ENCODE measurements at regions not wholly inside any gene's neighbourhood (a gene's known extent, or its start where the extent isn't known, plus 50 kb on each side); places are given as distances from the start of the nearest gene placed in this dataset.

GRCh38 chr3:69531576-69532546, 146.0 kb upstream of the FRMD4B start:
- Mint-ChIP-seq H3K4me1 (ENCODE audit: unreplicated experiment) (no peaks in the 10 kb centered on the region), H3K36me3 (ENCODE audit: unreplicated experiment) (no peaks in the 10 kb centered on the region), H3K9me3 (ENCODE audit: unreplicated experiment) (no peaks in the 10 kb centered on the region), H3K4me3 (ENCODE audit: unreplicated experiment) (no peak overlapping the region), H3K27ac (ENCODE audit: unreplicated experiment) (no peak overlapping the region), H3K27me3 (ENCODE audit: unreplicated experiment) (peaks cover 26% of the 10 kb centered on the region)
- no peak for DNase-seq (ENCODE audit: extremely low spot score, unreplicated experiment)
- TF ChIP-seq, protein P1, sequence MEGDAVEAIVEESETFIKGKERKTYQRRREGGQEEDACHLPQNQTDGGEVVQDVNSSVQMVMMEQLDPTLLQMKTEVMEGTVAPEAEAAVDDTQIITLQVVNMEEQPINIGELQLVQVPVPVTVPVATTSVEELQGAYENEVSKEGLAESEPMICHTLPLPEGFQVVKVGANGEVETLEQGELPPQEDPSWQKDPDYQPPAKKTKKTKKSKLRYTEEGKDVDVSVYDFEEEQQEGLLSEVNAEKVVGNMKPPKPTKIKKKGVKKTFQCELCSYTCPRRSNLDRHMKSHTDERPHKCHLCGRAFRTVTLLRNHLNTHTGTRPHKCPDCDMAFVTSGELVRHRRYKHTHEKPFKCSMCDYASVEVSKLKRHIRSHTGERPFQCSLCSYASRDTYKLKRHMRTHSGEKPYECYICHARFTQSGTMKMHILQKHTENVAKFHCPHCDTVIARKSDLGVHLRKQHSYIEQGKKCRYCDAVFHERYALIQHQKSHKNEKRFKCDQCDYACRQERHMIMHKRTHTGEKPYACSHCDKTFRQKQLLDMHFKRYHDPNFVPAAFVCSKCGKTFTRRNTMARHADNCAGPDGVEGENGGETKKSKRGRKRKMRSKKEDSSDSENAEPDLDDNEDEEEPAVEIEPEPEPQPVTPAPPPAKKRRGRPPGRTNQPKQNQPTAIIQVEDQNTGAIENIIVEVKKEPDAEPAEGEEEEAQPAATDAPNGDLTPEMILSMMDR (IDR thresholded peaks at IDR 0.05): no peak

DNA sequence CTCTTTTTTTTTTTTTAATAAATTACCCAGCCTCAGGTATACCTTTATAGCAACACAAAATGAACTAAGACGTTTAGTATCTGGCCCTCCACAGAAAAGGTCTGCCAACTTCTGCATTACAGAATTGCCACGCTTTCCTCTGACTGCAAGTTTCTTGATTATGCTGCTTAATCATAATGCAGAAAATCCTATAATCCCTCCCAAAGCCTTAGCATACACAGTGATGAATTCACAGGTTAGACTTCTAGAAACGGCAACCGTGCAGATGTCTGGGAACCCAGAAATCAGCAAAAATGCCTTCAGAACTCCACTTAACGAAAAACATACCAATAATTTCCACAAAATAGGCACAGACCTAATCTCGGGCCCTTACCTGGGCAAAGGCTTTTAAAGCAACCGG, 144.7 kb upstream of the FRMD4B start:
- H3K27me3 Mint-ChIP-seq (ENCODE audit: unreplicated experiment): peaks cover 26% of the 10 kb centered on the region
- no peak for DNase-seq (ENCODE audit: extremely low spot score, unreplicated experiment)

GRCh38 chr3:69527498-69527897, 141.6 kb upstream of the FRMD4B start:
- peaks cover 17% of the 10 kb centered on the region for H3K27me3 Mint-ChIP-seq (ENCODE audit: unreplicated experiment)
- TF ChIP-seq, protein P1 (IDR thresholded peaks at IDR 0.05): no peak
- no peak for DNase-seq (ENCODE audit: extremely low spot score, unreplicated experiment)
- H3K4me3 Mint-ChIP-seq (ENCODE audit: unreplicated experiment): no peak overlapping the region
- H3K9me3 Mint-ChIP-seq (ENCODE audit: unreplicated experiment): no peaks in the 10 kb centered on the region
- no peaks in the 10 kb centered on the region for H3K36me3 Mint-ChIP-seq (ENCODE audit: unreplicated experiment)
- H3K4me1 Mint-ChIP-seq (ENCODE audit: unreplicated experiment): no peaks in the 10 kb centered on the region
- no peak overlapping the region for H3K27ac Mint-ChIP-seq (ENCODE audit: unreplicated experiment)

More for the DNA sequence above, 144.7 kb upstream of the FRMD4B start:
- TF ChIP-seq, protein P1 (IDR thresholded peaks at IDR 0.05): no peak
- no peaks in the 10 kb centered on the region for H3K9me3 Mint-ChIP-seq (ENCODE audit: unreplicated experiment)
- no peak overlapping the region for H3K4me3 Mint-ChIP-seq (ENCODE audit: unreplicated experiment)
- H3K27ac Mint-ChIP-seq (ENCODE audit: unreplicated experiment): no peak overlapping the region
- no peaks in the 10 kb centered on the region for H3K4me1 Mint-ChIP-seq (ENCODE audit: unreplicated experiment)
- H3K36me3 Mint-ChIP-seq (ENCODE audit: unreplicated experiment): no peaks in the 10 kb centered on the region

DNA sequence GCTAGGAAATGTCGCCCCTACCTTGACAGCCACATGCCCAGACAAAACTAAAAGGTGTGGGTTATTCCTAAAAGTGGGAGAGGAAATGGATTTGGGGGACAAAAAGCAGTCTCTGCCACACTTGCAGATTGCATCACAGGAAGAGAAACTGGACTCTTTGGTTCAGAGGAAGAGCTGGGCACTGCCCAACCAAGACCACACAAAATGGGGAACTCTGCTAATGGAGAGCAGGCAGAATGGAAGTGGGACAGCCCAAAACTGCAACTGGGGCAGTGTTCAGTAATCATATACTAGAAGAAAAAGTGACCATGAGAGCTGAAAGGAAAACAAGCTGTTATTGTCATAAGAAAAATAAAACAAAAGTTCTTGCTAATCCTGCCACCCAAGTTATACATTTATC, 138.9 kb upstream of the FRMD4B start:
- H3K9me3 Mint-ChIP-seq (ENCODE audit: unreplicated experiment): no peaks in the 10 kb centered on the region

DNA sequence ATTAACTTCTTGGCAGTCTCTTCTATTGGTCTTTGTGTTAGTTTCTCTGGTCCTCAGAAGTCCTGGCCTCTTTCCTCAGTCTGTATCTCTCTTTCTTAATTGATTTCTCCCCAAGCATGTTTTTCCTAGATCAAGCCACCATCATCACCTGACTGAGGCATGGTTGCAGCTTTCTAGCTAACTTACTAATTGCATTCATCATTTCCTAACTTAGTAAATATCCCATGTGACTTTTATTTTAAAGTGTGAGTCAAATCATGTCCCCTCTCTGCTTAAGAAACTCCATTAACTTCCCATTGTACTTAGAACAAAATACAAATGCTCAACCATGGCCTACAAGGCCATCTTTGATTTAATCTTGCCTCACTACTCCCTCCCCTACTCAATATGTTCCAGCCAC, 135.4 kb upstream of the FRMD4B start:
- no peaks in the 10 kb centered on the region for H3K36me3 Mint-ChIP-seq (ENCODE audit: unreplicated experiment)
- peaks cover 21% of the 10 kb centered on the region for H3K27me3 Mint-ChIP-seq (ENCODE audit: unreplicated experiment)
- no peak overlapping the region for H3K4me3 Mint-ChIP-seq (ENCODE audit: unreplicated experiment)
- no peak for DNase-seq (ENCODE audit: extremely low spot score, unreplicated experiment)
- H3K4me1 Mint-ChIP-seq (ENCODE audit: unreplicated experiment): no peaks in the 10 kb centered on the region
- TF ChIP-seq, protein P1 (IDR thresholded peaks at IDR 0.05): no peak
- no peak overlapping the region for H3K27ac Mint-ChIP-seq (ENCODE audit: unreplicated experiment)
- H3K9me3 Mint-ChIP-seq (ENCODE audit: unreplicated experiment): no peaks in the 10 kb centered on the region

More for the DNA sequence above, 138.9 kb upstream of the FRMD4B start:
- peaks cover 10% of the 10 kb centered on the region for H3K27me3 Mint-ChIP-seq (ENCODE audit: unreplicated experiment)
- H3K27ac Mint-ChIP-seq (ENCODE audit: unreplicated experiment): no peak overlapping the region
- no peaks in the 10 kb centered on the region for H3K36me3 Mint-ChIP-seq (ENCODE audit: unreplicated experiment)
- H3K4me1 Mint-ChIP-seq (ENCODE audit: unreplicated experiment): no peaks in the 10 kb centered on the region
- H3K4me3 Mint-ChIP-seq (ENCODE audit: unreplicated experiment): no peak overlapping the region
- TF ChIP-seq, protein P1 (IDR thresholded peaks at IDR 0.05): no peak
- no peak for DNase-seq (ENCODE audit: extremely low spot score, unreplicated experiment)

All from osteocyte (in vitro differentiated cells).